Transverse colon (tissue), 4 donors: ENCODE measurements at regions not wholly inside any gene's neighbourhood (a gene's known extent, or its start where the extent isn't known, plus 50 kb on each side); places are given as distances from the start of the nearest gene placed in this dataset.

ENCODE experiments used
- CTCF ChIP-seq, 5 experiments: fragments of 200-600 bp in 3 of 5; fragments of 450-650 bp in 2 of 5; sonication (generic) in 3 of 5; IDR thresholded peaks; 1 replicate in 2 of 5; 2 replicates in 3 of 5; pipeline ENCODE4 v1.5.1; 2016 to 2017; ENCODE audit warnings: antibody characterized with exemption in 5 of 5, inconsistent platforms in 3 of 5, mild to moderate bottlenecking in 2 of 5, moderate library complexity in 1 of 5
- POLR2AphosphoS5 ChIP-seq, 3 donors: sonication (generic); formaldehyde crosslinking; IDR thresholded peaks; one replicate each; pipeline ENCODE4 v1.6.1; 2016; ENCODE audit warnings: antibody characterized with exemption in 3 of 3

- TF ChIP-seq CTCF (IDR thresholded peaks at IDR 0.05) (no peak), POLR2AphosphoS5 (IDR thresholded peaks at IDR 0.05) (no peak)
Measured at GRCh38 chr13:57820924-57821323, 189.4 kb downstream of the PCDH17 start.
